ENCODE measurements at regions not wholly inside any gene's neighbourhood (a gene's known extent, or its start where the extent isn't known, plus 50 kb on each side); places are given as distances from the start of the nearest gene placed in this dataset.

- DNase-seq, result no peak
These were observed 108.8 kb upstream of the GPR149 start for GRCh38 chr3:154538566-154539360.

GRCh38 chr3:154536751-154537150 is 106.8 kb upstream of the GPR149 start:
- no peak for DNase-seq

- DNase-seq, result no peak
These were observed 92.1 kb upstream of the GPR149 start for GRCh38 chr3:154522036-154522602.

- DNase-seq, result no peak
These were observed 87.4 kb upstream of the GPR149 start for GRCh38 chr3:154517404-154517803.

GRCh38 chr3:154515921-154516320 is 85.9 kb upstream of the GPR149 start:
- no peak for DNase-seq

- no peak for DNase-seq
These were observed 80.8 kb upstream of the GPR149 start for GRCh38 chr3:154510780-154511179.

GRCh38 chr3:154507727-154508126 is 77.7 kb upstream of the GPR149 start:
- DNase-seq, result no peak

GRCh38 chr3:154496978-154497377 is 67.0 kb upstream of the GPR149 start:
- no peak for DNase-seq

GRCh38 chr3:154496540-154496939 is 66.5 kb upstream of the GPR149 start:
- DNase-seq, result no peak

- no peak for DNase-seq
These were observed 57.0 kb upstream of the GPR149 start for GRCh38 chr3:154486949-154487348.

GRCh38 chr3:154482507-154482906 is 52.5 kb upstream of the GPR149 start:
- no peak for DNase-seq

GRCh38 chr3:154480033-154480432 is 50.0 kb upstream of the GPR149 start:
- DNase-seq, result no peak
